GM19240 (cell line): ENCODE measurements at regions not wholly inside any gene's neighbourhood (a gene's known extent, or its start where the extent isn't known, plus 50 kb on each side); places are given as distances from the start of the nearest gene placed in this dataset.

ENCODE experiments used
- DNase-seq: peaks from one replicate; pipeline ENCODE4 v3.0.0; 2011; ENCODE audit warnings: low spot score; ENCODE audit not compliant: insufficient read length

DNA sequence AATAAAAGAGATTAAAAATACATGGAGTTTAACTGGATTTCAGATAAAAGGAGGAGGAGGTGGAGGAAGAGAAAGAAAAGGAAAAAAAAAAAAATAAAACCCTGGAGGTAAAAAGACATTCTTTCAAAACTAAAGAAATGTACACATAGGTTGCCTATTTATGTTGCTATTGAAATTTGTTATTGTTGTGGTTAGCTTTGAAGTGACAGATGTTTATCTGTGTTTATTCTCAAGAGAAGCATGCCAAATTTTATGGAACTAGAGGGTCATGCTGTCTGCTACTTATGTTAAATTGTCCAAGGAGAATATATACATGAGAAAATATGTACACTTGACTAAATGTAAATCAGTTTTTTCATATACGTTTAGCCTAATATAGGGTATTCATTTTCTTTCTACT, 653.2 kb downstream of the DCDC2C start:
- DNase-seq: no peak

DNA sequence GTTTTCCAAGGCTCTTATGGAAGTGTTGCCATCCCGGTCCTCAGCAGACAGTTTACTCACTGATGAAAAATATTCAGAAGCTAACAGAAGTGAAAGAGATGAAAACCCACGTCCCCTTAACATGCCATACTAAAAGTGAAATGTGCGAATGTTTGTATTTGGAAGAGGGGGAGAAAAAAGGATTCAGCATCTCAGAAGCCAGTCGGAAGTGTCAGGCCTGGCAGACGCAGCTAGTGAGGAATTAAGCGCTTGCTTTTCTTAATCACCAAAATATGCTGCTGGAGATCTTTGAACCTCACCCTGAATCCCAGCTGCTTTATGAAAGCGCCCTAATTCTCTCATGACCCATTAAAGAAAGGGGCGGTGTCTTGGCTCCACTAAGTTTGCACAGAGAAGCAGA, 653.7 kb downstream of the DCDC2C start:
- DNase-seq: no peak

DNA sequence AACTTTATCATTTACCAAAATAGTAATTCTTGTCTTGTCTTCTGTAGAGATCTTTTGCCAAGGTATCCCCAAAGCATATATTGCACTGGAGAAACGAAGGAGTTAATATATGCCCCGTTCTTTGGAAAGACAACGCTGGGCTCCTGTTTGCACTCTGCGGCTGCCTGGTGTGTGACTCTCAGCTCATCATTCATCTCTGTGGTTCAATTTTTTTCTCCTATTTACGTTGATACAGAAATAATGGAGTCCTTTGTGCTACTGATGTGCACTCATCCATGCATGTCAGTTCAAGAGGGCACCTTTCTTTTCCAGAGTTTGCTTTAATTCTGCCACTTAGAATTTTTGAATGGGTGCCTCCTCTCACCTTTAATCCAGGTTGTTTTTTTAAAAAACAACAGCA, 655.5 kb downstream of the DCDC2C start:
- DNase-seq: no peak

DNA sequence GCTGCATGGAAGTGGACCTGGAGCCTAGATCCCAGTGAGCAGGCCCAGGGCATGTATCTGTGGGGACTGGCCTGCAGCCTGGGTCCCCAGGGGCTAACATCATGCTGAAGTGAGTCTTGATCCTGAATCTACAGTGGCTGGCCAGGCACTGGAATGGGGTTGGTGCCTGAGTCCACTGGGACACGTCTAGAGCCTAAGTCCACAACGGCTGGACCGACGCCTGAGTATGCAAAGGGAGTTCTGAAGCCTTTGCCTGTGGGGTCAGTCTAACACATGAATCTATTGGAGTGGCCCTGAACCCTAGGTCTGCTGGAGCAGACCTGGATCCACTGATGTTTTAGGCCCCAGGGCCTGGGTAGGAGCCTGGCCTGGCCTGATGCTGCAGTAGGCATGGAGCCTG, 665.5 kb downstream of the DCDC2C start:
- no peak for DNase-seq

DNA sequence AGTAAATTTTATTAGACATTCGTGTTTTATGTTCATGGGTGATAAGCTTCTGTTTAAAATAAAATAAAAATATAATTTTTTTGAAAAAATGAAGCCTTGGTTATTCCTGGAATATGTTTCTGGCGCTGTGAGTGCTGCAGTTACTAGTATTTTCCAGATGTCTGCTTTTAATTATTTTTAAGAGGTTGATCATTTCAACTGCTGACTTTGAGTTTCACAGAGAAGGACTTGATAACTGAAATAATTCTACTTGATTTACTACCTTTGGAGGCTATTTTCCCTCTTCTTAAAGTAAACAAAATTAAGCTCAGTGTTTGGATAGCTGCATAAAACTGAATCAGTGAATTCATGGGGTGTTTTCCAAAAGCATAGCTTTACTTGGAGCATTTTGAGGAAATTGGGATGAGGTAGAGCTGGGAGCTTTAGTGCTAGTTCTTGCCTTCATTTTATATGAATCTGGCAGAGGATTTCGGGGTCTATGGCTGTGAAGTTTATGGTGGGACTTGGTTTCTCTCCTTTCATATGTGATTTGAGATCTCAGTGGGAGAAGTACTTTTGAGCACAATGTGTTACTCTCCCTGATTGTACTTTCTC, 666.5 kb downstream of the DCDC2C start:
- DNase-seq: no peak

DNA sequence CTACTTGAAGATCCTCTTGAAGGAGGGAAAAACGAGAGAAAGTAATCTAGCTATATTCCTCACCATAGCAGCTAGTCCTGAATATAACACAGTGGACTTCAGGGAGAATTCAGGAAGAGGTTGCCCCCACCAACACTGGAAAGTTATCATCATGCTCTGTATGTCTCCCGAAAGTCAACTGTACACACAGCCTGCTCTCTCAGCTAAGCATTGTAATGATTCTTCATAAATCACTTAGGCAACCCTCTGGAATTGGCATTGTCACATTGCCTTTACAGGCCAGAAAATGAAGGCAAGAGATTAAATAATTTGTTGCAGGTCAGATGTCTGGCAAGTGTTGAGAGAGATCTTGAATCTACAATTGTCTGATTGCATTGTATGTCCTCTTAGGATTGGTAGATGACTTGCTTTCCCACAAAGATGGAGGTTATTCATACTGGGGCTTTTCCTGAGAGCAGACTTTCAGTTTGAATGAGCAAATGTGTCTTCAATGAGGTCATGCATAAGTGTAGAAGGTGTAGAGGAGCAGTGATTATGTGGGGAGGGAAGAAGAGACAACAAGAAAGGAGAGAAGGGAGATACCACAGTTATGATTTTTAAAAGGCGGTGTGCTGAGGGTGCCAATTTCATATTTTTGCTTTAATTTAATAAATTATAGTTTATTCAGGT, 667.2 kb downstream of the DCDC2C start:
- no peak for DNase-seq

DNA sequence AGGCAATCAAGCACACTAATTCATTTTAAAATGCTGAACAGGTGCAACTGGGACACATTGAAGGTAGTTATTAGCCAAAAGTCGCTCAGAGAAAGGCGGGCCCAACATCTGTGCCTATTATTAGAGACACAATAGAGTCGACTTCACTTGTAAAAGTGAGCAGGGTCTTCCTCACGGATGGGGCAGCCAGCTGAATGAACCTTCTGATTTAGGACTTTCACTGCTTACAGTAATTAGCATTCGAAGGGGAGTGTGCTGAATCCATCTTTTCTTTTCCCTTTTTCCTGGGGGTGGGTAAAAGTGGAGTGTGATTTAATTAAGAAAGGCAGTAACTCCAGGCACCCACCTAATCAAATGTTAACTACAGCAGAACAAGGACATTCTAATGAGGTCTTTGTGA, 677.7 kb downstream of the DCDC2C start:
- no peak for DNase-seq

DNA sequence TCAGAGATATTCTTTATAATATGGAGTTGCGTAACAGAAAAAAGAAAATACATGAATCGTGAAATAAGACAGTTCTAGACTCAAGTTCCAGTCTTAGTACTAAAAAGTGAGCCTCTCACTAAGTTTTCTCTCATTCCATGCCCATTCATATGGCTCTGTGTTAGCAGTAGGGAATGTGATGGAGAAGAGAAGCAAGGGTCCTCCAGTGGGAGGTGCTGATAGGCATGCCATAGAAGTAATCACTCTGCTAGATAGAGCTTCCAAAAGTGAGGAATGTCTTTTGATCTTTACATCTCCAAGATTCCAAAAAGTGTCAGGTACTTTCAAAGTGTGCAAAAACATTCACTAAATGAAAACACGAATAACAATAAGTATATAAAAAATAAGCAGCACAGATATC, 678.4 kb downstream of the DCDC2C start:
- no peak for DNase-seq

DNA sequence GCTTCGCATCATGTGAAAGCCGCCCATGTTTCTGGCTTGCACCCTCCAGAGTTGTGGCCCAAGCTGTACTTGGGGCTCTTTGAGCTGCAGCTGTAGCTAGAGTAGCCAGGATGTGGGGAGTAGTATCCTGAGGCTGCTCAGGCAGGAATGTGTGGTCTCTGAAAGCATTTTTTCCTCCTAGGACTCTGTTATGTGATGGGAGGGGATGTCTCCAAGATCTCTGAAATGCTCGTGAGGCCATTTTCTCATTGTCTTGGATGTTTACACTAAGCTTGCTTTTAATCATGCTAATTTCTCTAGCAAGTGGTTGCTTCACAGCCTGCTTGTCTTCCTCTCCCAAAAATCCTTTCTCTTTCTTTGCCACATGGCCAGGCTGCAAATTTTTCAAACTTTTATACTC, 687.6 kb downstream of the DCDC2C start:
- DNase-seq: no peak

DNA sequence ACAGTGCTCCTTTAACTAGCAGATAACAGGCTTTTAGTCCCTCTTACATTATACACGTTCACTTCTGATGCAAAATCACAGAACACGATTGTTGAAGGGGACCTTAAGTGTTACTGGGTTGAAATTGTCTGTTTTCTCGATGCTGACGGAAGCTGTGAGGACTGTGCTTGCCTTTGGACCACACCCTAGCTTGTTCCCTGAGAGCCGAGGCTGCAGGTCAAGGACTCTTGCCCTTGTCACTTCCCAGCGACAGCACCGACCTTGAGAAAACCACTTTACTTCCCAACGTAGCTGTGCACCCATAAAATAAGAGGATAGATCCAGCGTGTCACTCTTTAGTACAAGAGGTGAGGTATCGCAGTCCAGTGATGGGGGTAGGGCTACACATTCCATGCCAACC, 701.0 kb downstream of the DCDC2C start:
- DNase-seq: no peak

DNA sequence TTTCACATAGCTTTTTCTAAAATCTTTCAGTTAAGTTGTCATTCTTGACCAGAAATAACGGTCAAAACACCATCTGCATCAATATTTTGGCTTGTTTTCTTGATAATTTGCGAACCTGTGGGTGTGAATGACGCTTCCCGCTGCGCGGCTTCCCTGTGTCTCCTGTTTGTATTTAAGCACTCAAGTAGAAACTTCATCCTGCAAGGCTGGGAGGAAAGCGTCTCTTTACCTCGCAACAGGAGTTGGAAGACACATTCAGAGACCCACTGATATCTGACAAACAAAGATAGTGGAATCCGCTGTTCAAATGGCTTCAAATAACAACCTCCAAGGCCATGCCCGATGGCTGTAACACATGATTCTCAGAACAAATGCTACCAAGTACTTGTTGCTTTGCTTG, 704.9 kb downstream of the DCDC2C start:
- no peak for DNase-seq

DNA sequence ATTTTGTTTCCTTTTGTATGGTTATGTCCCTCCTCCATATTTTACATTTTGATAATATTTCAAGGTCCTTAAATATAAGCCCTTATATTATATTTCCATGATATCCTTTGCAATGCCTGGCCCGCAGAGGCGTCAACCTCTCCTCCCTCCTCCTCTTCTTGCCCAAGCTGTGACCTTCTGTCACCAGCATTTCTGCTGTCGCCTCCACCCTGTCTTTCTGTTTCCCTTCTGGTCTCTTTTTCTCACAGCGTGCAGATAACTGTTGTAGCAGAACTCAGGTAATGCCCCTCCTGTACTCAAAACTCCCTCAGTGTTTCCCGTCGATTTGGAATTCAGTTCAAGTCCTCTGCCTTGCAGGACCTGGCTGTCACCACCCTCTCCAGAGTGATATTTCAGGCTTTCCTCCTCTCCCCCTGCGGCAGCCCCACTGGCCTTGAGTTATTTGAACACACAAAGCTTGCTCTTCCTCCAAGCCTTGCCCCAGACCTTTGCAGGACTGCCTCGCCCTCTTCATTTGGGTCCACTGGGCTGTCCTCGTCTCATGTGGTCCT, 709.3 kb downstream of the DCDC2C start:
- DNase-seq: no peak

DNA sequence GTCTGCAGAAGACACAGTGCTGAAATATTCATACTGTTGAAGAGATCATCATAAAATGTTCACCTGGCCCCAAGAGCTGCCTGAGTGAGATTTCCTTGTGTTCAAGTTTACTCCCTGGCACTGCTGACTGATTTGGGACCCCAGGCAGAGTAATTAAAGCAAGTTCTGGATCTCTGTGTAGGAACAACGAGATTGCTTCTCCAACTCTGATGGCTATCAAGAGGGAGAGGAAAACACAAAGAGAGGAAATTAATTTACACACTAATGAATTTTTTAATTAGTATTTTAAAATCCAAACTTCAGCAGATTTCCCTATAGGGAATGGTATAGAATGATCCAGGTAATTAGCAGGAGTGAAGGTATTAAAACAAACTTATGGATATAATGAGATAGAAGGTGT, 711.8 kb downstream of the DCDC2C start:
- DNase-seq: no peak

DNA sequence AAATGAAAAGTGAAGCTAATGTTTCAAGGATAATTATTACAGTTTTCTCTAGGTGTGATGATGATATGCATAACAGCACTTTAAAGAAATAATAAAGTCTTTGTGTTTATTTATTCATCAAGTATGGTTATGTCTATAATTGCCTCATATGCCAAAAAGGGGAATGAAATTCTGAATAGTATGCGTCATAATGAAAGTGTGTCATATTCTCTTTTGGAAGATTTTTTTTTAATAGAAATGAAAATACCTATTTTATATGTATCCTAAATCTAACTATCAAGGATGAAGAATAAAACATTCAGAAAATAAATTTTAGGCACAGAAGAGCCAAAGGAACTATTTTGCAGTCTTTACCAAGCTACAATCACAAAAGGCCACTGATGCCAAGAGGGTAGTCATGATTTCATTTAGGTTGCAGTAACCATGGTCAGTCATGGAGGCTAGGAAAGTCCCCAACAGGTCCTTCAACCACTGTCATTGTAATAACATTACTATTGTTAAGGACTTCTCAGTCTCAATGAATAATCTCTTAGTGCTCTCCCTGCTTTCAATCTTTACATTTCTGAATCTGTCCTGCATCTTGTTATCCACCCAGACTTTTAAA, 712.5 kb downstream of the DCDC2C start:
- DNase-seq: no peak

DNA sequence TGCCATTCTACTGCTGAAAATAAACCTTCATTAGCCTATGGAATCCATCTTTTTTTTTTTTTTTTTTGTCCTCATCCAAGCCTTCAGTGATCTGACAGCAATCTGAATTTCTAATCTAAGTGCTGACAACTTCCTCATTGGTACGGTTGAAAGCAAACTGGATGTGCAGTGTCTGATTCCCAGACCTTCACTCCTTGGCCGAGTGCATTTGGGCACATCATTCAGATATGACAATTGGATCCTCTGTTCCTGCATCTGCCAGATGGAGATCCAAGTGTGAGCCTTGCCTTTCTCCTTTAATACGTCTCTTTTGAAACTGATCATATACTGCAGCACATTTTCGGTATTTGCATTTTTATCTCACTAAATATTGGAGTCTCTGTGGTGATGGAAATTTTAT, 713.1 kb downstream of the DCDC2C start:
- no peak for DNase-seq

DNA sequence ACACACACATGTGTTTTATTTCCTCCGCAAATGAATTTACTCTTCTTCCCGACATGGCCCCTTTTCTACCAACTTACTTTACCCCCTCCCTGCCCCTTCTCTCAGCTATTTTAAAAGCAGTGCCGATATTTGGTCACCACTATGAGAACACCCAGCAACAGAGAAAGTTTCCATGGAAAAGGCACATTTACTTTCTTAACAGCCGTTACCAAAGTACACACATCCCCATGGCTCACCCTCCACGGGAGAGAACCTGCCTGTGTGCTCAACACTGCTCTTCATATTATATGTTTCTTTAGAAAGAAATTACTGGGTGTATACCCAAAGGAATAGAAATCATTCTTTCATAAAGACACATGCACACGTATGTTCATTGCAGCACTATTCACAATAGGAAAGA, 714.4 kb downstream of the DCDC2C start:
- no peak for DNase-seq

DNA sequence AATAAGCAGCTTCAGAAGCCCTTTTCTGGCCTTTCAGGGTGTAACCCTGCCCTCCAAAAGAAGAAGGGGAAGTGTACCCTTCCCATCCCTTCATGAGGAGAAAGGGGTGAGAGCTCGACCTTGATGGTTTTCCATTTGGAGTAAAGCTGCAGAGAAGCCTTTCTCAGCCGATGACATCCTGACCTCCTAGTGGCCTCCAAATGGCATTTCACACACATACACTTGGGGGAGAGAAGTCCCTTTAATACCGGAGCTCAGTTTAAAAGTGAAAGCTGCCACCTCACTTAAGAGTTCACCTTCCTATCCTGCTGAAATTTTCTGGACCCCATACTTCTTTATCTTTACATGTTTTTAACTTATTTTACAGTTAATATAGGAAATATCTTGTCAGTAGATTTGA, 716.7 kb downstream of the DCDC2C start:
- no peak for DNase-seq

DNA sequence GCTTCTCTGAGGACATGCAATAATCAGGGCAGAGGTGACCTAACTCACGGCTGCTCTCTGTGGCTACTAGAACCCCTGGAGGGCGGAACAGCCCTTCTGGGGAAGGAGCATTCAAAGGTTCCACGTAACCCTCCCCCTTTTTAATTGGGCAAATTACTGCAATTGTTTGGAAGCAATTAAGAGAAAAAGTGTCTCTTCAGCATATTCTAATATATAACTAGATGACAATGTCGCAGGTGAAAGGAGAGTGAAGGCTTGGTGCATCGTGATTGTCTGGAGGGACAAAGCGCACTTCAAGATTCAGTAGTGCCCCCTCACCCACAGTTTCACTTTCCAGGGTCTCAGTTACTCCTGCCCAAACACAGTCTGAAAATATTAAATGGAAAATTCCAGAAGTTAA, 720.8 kb downstream of the DCDC2C start:
- no peak for DNase-seq

DNA sequence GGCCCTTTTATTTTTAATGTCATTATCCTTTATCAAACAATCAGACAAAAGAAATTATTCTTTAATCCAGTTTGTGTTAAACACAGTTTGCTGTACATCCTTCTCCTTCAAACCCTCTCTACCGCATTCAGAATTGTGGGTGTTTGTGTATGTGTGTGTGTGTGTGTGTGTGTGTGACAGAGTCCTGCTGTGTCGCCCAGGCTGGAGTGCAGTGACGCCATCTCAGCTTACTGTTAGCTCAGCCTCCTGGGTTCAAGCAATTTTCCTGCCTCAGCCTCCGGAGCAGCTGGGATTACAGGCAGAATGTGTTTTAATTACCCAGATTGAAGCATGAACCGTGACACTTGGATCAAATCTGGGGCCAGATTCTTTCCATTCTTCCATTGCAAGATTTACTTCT, 723.7 kb downstream of the DCDC2C start:
- DNase-seq: no peak

DNA sequence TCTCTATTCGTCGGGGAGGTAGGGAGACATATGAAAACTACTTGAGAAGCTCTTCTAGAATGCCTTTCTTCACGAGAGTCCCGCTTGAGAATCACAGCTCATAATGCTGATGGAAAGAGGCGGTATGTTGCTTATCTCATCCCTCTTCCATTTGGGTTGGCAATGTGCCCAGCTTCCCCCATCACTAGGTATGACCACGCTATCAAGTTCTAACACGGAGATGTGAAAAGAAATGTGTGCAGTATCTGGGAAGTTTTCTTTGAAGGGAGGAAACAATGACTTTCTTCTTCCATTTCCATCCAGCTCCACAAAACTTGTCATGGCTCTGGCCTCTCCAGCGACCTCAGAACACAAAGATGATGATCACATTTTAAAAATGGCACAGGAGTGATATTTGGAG, 742.4 kb downstream of the DCDC2C start:
- DNase-seq: no peak

DNA sequence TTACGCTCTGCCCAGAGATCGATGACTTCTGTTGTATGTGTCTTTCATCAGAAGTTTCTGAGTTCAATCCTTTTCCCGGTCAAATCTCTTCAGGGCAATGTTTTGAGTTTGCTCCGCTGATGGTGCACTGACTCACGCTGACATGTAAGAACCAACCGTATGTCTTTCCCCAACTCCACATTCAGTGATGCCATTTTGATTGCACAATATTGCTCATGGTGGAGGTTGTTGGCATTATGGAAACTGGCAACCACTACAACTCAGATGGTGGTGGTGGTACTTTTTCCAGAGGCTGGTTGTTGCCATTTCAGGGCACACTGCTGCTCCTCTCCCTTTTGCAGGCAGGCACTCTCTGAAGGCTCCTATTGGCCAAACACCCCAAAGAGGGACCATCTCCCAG, 751.5 kb downstream of the DCDC2C start:
- DNase-seq: no peak

DNA sequence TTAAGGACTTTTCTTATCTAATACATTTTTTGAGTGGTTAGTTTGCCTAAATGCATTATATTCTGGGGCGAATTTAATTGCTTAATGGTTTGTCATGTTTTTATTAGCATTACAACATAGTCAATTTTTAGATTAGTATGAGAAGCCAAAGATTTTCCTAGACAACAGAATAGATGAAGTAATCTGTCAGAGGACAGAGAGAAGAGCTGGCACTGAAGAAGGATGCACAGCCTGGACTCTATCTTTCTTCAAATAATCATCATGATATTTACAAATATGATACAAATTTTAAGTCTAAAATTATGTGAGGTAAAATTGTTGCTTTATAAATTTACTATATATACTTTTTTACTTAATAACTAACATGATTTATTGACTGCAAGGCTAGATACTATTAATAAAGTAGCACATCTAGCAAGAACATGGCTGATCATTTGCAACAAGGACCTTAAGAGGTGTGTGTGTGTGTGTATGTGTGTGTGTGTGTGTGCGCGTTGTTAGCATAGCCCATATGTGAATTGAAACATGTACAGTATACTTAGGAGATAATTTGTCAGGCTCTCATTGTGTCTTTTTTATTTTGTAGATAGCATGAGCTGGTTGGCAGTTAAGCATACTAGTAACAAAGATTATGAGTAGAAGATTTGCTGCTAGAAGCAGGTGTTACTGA, 752.2 kb downstream of the DCDC2C start:
- no peak for DNase-seq
